Karpas-422 (cell line): ENCODE measurements at regions not wholly inside any gene's neighbourhood (a gene's known extent, or its start where the extent isn't known, plus 50 kb on each side); places are given as distances from the start of the nearest gene placed in this dataset.

ENCODE experiments used
- DNase-seq: peaks from one replicate; pipeline ENCODE4 v3.0.0-alpha.2; 2015
- H2AFZ ChIP-seq: fragments of 200-600 bp; sonication (generic); 2 replicates; pipeline ENCODE4 v1.6.1; 2014; ENCODE audit warnings: antibody characterized with exemption, low read length, mixed read lengths
- H3K27ac ChIP-seq: fragments of 200-600 bp; sonication (generic); 2 replicates; pipeline ENCODE4 v1.5.1; 2014; ENCODE audit warnings: mild to moderate bottlenecking, low read length, moderate library complexity
- H3K27me3 ChIP-seq: fragments of 200-600 bp; sonication (generic); 2 replicates; pipeline ENCODE4 v1.6.1; 2014; ENCODE audit warnings: low read length, mixed read lengths
- H3K36me3 ChIP-seq: fragments of 200-600 bp; sonication (generic); 2 replicates; pipeline ENCODE4 v1.6.1; 2014; ENCODE audit warnings: low read length, mixed read lengths; ENCODE audit not compliant: insufficient read depth
- H3K4me1 ChIP-seq: fragments of 200-600 bp; sonication (generic); 2 replicates; pipeline ENCODE4 v1.6.1; 2014; ENCODE audit warnings: mild to moderate bottlenecking, low read length, mixed read lengths
- H3K4me2 ChIP-seq: fragments of 200-600 bp; sonication (generic); 2 replicates; pipeline ENCODE4 v1.6.1; 2014; ENCODE audit warnings: low read length, low read depth, mild to moderate bottlenecking; ENCODE audit not compliant: poor library complexity, severe bottlenecking
- H3K4me3 ChIP-seq: fragments of 200-600 bp; sonication (generic); 2 replicates; pipeline ENCODE4 v1.5.1; 2014; ENCODE audit warnings: mild to moderate bottlenecking, antibody characterized with exemption, low read length, mixed read lengths
- H3K79me2 ChIP-seq: fragments of 200-600 bp; sonication (generic); 2 replicates; pipeline ENCODE4 v1.6.1; 2014; ENCODE audit warnings: mild to moderate bottlenecking, low read length, mixed read lengths
- H3K9ac ChIP-seq: fragments of 200-600 bp; sonication (generic); 2 replicates; pipeline ENCODE4 v1.6.0; 2014; ENCODE audit warnings: low read length
- H3K9me2 ChIP-seq: fragments of 200-600 bp; sonication (generic), shearing (Covaris generic); replicated peaks from 2 replicates; pipeline ENCODE4 v1.6.0; 2014; ENCODE audit warnings: mild to moderate bottlenecking, low read length, moderate library complexity; ENCODE audit not compliant: insufficient read depth
- H3K9me3 ChIP-seq: fragments of 300-700, 200-600 bp; sonication (generic); 2 replicates; pipeline ENCODE4 v1.6.1; 2014; ENCODE audit warnings: low read length, mixed read lengths
- H4K20me1 ChIP-seq: fragments of 200-600 bp; sonication (generic); 2 replicates; pipeline ENCODE4 v1.6.1; 2014; ENCODE audit warnings: mild to moderate bottlenecking, antibody characterized with exemption, low read length, low read depth; ENCODE audit not compliant: insufficient read depth

DNA sequence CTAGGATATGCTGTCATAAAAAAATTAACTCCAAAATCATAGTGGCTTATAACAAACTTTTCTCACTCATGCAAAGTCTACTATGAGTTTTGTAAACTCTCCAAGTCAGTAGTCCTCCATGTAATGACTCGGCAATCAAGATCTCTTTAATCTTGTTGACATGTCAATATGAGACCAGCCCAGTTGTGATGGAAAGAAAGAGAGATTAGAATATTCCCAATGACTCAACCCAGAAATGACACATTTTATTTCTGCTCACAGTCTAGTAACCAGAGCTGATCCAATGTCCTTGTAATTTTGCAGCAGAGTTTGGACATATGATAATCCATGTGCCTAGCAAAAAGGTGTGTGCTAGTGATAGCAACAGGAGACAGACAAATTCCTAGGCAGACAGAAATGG lies 112.6 kb upstream of the CNTN1 start:
- Histone ChIP-seq H3K36me3 (no peaks in the 10 kb centered on the region), H4K20me1 (no peaks in the 10 kb centered on the region), H3K79me2 (no peaks in the 10 kb centered on the region), H3K27ac (no peak overlapping the region), H3K4me2 (no peak overlapping the region), H3K4me3 (no peak overlapping the region), H3K27me3 (no peaks in the 10 kb centered on the region), H3K9me3 (no peaks in the 10 kb centered on the region), H3K9me2 (no peaks in the 10 kb centered on the region), H2AFZ (no peak overlapping the region), H3K9ac (no peak overlapping the region), H3K4me1 (no peaks in the 10 kb centered on the region)
- no peak for DNase-seq

DNA sequence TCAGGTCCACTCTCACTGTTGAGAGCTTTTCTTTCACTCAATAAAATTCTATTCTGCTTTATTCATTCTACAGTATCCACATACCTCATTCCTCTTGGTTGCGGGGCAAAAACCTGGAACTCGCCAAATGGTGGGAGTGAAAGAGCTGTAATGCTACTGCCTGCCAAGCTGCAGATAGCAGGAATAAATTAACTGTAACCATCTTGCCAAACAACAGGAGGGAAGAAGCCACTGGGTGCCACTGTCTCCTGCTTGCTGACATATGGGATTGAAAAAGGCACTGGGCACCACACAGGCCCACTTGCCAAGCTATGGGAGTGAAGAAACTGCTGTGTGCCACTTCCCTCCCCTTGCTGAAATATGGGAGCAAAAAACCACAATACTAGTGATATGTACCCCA lies 111.9 kb upstream of the CNTN1 start:
- H3K79me2 ChIP-seq: no peaks in the 10 kb centered on the region
- no peaks in the 10 kb centered on the region for H4K20me1 ChIP-seq
- no peaks in the 10 kb centered on the region for H3K4me1 ChIP-seq
- H3K27ac ChIP-seq: no peak overlapping the region
- H3K4me2 ChIP-seq: no peak overlapping the region
- H3K36me3 ChIP-seq: no peaks in the 10 kb centered on the region
- no peaks in the 10 kb centered on the region for H3K9me3 ChIP-seq
- H2AFZ ChIP-seq: no peak overlapping the region
- no peak overlapping the region for H3K4me3 ChIP-seq
- no peaks in the 10 kb centered on the region for H3K9me2 ChIP-seq
- no peak overlapping the region for H3K9ac ChIP-seq
- no peaks in the 10 kb centered on the region for H3K27me3 ChIP-seq
- no peak for DNase-seq

DNA sequence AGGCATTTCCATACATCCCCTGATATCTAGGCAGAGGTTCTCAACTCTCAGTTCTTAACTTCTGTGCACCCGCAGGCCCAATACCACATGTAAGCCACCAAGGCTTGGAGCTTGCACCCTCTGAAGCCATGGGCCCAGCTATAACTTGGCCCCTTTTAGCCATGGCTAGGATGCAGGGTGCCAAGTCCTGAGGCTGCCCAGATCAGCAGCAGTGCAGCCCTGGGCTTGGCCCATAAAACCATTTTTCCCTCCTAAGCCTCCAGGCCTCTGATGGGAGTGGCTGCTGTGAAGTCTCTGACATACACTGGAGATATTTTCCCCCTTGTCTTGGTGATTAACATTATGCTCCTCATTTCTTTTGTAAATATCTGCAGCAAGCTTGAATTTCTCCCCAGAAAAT lies 110.3 kb upstream of the CNTN1 start:
- no peaks in the 10 kb centered on the region for H3K27me3 ChIP-seq
- no peak for DNase-seq
- H3K27ac ChIP-seq: no peak overlapping the region

DNA sequence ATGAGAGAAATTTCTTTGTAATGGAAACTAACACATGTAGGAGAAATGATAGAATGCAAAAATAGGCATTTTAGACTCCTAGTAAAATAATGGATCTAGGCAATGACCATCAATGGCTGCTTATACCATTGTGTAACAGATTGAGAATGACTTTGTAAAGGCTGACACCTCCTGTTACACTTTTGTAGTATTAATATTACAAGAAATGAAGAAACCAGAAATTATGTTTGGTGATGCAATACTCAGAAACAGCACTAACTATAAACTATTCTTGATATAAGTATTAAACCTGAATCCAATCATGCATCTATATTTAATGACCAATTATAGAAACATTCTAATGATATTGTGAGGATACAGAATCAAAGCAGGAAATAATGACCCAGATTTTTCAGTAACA lies 108.5 kb upstream of the CNTN1 start:
- Histone ChIP-seq H3K4me2 (no peak overlapping the region), H3K9me3 (no peaks in the 10 kb centered on the region), H3K4me3 (no peak overlapping the region), H3K9me2 (no peaks in the 10 kb centered on the region), H4K20me1 (no peaks in the 10 kb centered on the region), H3K27ac (no peak overlapping the region), H3K27me3 (no peaks in the 10 kb centered on the region), H3K4me1 (no peaks in the 10 kb centered on the region), H3K36me3 (no peaks in the 10 kb centered on the region), H2AFZ (no peak overlapping the region), H3K9ac (no peak overlapping the region), H3K79me2 (no peaks in the 10 kb centered on the region)
- no peak for DNase-seq

More for the DNA sequence above, 110.3 kb upstream of the CNTN1 start:
- Histone ChIP-seq H3K4me1 (no peaks in the 10 kb centered on the region), H3K4me2 (no peak overlapping the region), H4K20me1 (no peaks in the 10 kb centered on the region), H3K9me2 (no peaks in the 10 kb centered on the region), H3K79me2 (no peaks in the 10 kb centered on the region), H3K9me3 (no peaks in the 10 kb centered on the region), H2AFZ (no peak overlapping the region), H3K36me3 (no peaks in the 10 kb centered on the region), H3K9ac (no peak overlapping the region), H3K4me3 (no peak overlapping the region)

DNA sequence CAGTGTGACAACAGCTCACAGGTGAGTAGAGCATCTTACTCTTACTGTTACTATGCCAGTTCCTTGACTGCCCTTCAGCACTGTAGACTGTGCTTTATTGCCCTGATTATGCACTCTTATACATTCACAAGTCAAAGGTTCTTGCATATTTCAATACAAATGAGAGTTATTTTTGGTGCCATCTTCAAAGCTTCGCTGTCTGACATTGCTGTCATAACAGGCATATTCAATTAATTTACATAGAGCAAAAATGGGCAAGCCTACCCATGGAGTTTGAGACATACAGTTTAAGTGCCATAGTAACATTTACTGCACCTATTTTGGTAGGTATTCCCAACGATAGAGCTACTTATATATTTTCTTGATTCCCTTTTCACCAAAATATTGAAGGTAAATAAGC lies 107.5 kb upstream of the CNTN1 start:
- no peaks in the 10 kb centered on the region for H3K36me3 ChIP-seq
- H3K4me2 ChIP-seq: no peak overlapping the region
- H3K79me2 ChIP-seq: no peaks in the 10 kb centered on the region
- H4K20me1 ChIP-seq: no peaks in the 10 kb centered on the region
- DNase-seq: no peak
- peaks cover 3% of the 10 kb centered on the region for H3K9me3 ChIP-seq
- no peak overlapping the region for H3K4me3 ChIP-seq
- H2AFZ ChIP-seq: no peak overlapping the region
- no peak overlapping the region for H3K27ac ChIP-seq
- no peaks in the 10 kb centered on the region for H3K27me3 ChIP-seq
- no peaks in the 10 kb centered on the region for H3K9me2 ChIP-seq
- no peaks in the 10 kb centered on the region for H3K4me1 ChIP-seq
- H3K9ac ChIP-seq: no peak overlapping the region

DNA sequence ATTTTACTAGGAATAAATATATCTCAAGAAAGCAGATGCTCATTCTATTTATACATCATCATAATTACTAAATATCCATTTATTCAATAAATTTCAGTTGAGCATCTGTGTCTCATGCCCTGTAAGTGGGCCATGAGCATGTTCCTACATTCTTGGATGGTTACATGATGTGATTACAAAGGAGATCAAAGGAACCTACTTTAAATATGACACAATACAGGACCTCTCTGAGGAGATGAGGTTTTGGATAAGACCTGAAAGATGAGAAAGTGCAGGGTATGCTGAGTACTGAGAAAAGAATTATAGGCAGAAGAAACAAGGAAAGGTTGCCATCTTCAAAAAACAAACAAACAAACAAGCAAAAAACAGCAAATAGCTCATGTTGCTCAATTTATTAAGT lies 105.4 kb upstream of the CNTN1 start:
- no peak for DNase-seq
- Histone ChIP-seq H3K4me2 (no peak overlapping the region), H2AFZ (no peak overlapping the region), H3K9me3 (peaks cover 6% of the 10 kb centered on the region), H3K36me3 (no peaks in the 10 kb centered on the region), H3K9me2 (no peaks in the 10 kb centered on the region), H4K20me1 (no peaks in the 10 kb centered on the region), H3K79me2 (no peaks in the 10 kb centered on the region), H3K27ac (no peak overlapping the region), H3K4me1 (no peaks in the 10 kb centered on the region), H3K27me3 (0 out of 2 replicates have a peak, but pooled peaks cover 2% of the 10 kb centered on the region), H3K4me3 (no peak overlapping the region), H3K9ac (no peak overlapping the region)

DNA sequence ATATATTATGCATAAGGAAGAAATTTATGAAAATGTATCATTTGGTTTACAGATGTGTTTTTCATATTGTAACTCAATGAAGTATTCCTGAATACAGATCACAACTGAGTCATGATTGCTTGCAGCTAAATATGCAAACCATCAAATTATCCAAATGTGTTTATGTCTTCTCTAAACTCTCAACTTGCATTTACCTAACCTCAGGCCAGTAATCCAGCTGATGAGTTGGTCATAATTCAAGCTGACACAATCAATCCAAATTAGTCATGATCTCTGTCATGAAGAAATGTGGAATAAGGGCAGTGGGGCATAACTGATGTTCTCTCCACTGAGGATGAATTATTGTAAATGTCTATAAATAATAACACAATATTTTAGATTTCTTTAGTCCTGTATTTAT lies 104.8 kb upstream of the CNTN1 start:
- Histone ChIP-seq H2AFZ (no peak overlapping the region), H4K20me1 (no peaks in the 10 kb centered on the region), H3K4me1 (no peaks in the 10 kb centered on the region), H3K9me2 (no peaks in the 10 kb centered on the region), H3K27ac (no peak overlapping the region), H3K4me2 (no peak overlapping the region), H3K4me3 (no peak overlapping the region), H3K9me3 (peaks cover 6% of the 10 kb centered on the region), H3K79me2 (no peaks in the 10 kb centered on the region), H3K9ac (no peak overlapping the region), H3K36me3 (no peaks in the 10 kb centered on the region), H3K27me3 (0 out of 2 replicates have a peak, but pooled peaks cover 2% of the 10 kb centered on the region)
- no peak for DNase-seq

DNA sequence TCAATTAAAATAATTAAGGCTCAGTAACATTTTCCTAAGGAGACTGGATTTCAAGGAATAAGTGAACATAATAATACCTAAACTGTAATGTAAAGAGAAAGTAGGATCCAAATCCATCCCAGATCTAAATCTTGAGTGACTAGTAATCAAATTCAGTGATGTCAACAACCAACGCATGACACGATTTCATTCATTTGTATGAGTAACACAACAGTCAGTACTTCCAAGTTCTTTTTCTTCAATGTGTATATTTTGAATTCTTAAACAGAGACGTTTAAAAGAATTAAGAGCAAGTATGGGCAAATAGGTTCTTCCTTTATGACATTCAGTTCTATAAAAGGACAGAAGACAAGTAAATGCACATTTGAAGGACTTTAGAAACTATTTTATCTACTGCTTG lies 104.3 kb upstream of the CNTN1 start:
- H3K9me2 ChIP-seq: no peaks in the 10 kb centered on the region
- no peaks in the 10 kb centered on the region for H3K36me3 ChIP-seq
- H3K79me2 ChIP-seq: no peaks in the 10 kb centered on the region
- no peaks in the 10 kb centered on the region for H3K4me1 ChIP-seq
- H3K9ac ChIP-seq: no peak overlapping the region
- H4K20me1 ChIP-seq: no peaks in the 10 kb centered on the region
- H3K9me3 ChIP-seq: peaks cover 6% of the 10 kb centered on the region
- H3K4me3 ChIP-seq: no peak overlapping the region
- DNase-seq: no peak
- 0 out of 2 replicates have a peak, but pooled peaks cover 2% of the 10 kb centered on the region for H3K27me3 ChIP-seq
- no peak overlapping the region for H3K4me2 ChIP-seq
- H3K27ac ChIP-seq: no peak overlapping the region
- no peak overlapping the region for H2AFZ ChIP-seq

DNA sequence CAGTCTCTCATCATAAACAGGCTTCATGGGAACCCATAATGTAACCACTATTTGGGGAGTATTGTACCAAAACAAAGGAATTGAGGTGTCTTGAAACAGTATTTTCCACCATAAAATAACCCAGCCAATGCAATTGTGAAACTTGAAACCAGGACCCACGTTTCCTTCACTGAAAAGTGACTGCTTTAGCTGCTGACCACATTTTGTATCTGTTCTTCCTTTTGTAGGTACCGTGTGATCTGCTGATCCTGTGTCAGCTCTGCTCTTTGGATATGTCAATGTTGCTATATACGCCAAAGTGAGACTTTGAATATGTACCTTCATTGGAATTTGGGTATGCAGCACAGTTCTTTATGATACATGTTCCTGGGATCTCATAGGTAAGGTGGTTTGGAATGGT lies 95.1 kb upstream of the CNTN1 start:
- Histone ChIP-seq H2AFZ (no peak overlapping the region), H3K4me3 (no peak overlapping the region), H3K4me1 (no peaks in the 10 kb centered on the region), H3K27me3 (no peaks in the 10 kb centered on the region), H3K9me2 (no peaks in the 10 kb centered on the region), H3K9me3 (no peaks in the 10 kb centered on the region), H3K4me2 (no peak overlapping the region), H4K20me1 (no peaks in the 10 kb centered on the region), H3K36me3 (no peaks in the 10 kb centered on the region), H3K79me2 (no peaks in the 10 kb centered on the region), H3K27ac (no peak overlapping the region), H3K9ac (no peak overlapping the region)
- no peak for DNase-seq
